ENCODE measurements at regions not wholly inside any gene's neighbourhood (a gene's known extent, or its start where the extent isn't known, plus 50 kb on each side); places are given as distances from the start of the nearest gene placed in this dataset.

GRCh38 chr2:8550937-8551621 lies 130.8 kb upstream of the ID2 start:
- Mint-ChIP-seq H3K27ac (no peak overlapping the region), H3K4me3 (no peak overlapping the region), H3K9me3 (peaks cover 0 to 3% (median 0%) of the 10 kb centered on the region in 7 donors), H3K27me3 (peaks cover 4% of the 10 kb centered on the region), H3K4me1 (peaks cover 0 to 19% (median 8%) of the 10 kb centered on the region in 4 donors), H3K36me3 (no peaks in the 10 kb centered on the region)
- no peaks in the 10 kb centered on the region for H3K27me3 ChIP-seq (ENCODE audit: control insufficient read depth, insufficient read depth, low read length)
- no peak overlapping the region for H3K27ac ChIP-seq (ENCODE audit: insufficient read depth, low read length, poor library complexity, severe bottlenecking)
- H3K4me3 ChIP-seq (ENCODE audit: low read depth, low read length): no peak overlapping the region
- DNase-seq (no peak), ATAC-seq (ENCODE audit: low read depth in 2 of 2) (no peak)
- H3K9me3 ChIP-seq (ENCODE audit: control insufficient read depth in 2 of 2, low read length in 2 of 2): no peaks in the 10 kb centered on the region
- no peaks in the 10 kb centered on the region for H3K36me3 ChIP-seq (ENCODE audit: control insufficient read depth, insufficient read depth, low read length)
- H3K4me1 ChIP-seq (ENCODE audit: control insufficient read depth, insufficient read depth, low read length, poor library complexity, severe bottlenecking): peaks cover 1% of the 10 kb centered on the region

- DNase-seq (no peak), ATAC-seq (ENCODE audit: low read depth in 2 of 2) (no peak)
- Histone ChIP-seq H3K9me3 (ENCODE audit: control insufficient read depth in 2 of 2, low read length in 2 of 2) (no peaks in the 10 kb centered on the region), H3K4me3 (ENCODE audit: low read depth, low read length) (no peak overlapping the region), H3K27ac (ENCODE audit: insufficient read depth, low read length, poor library complexity, severe bottlenecking) (no peak overlapping the region), H3K36me3 (ENCODE audit: control insufficient read depth, insufficient read depth, low read length) (no peaks in the 10 kb centered on the region), H3K27me3 (ENCODE audit: control insufficient read depth, insufficient read depth, low read length) (no peaks in the 10 kb centered on the region), H3K4me1 (ENCODE audit: control insufficient read depth, insufficient read depth, low read length, poor library complexity, severe bottlenecking) (no peaks in the 10 kb centered on the region)
- H3K4me1 Mint-ChIP-seq: peaks cover 0 to 15% (median 6%) of the 10 kb centered on the region in 4 donors
- peaks cover 0 to 3% (median 0%) of the 10 kb centered on the region in 7 donors for H3K9me3 Mint-ChIP-seq
- no peak overlapping the region for H3K4me3 Mint-ChIP-seq
- H3K27ac Mint-ChIP-seq: no peak overlapping the region
- H3K36me3 Mint-ChIP-seq: no peaks in the 10 kb centered on the region
- peaks cover 4% of the 10 kb centered on the region for H3K27me3 Mint-ChIP-seq
These were observed 130.2 kb upstream of the ID2 start for GRCh38 chr2:8551622-8552074.

GRCh38 chr2:8552293-8552801 lies 129.5 kb upstream of the ID2 start:
- H3K9me3 Mint-ChIP-seq: peaks cover 0 to 3% (median 0%) of the 10 kb centered on the region in 7 donors
- Histone ChIP-seq H3K27me3 (ENCODE audit: control insufficient read depth, insufficient read depth, low read length) (no peaks in the 10 kb centered on the region), H3K4me3 (ENCODE audit: low read depth, low read length) (no peak overlapping the region), H3K4me1 (ENCODE audit: control insufficient read depth, insufficient read depth, low read length, poor library complexity, severe bottlenecking) (no peaks in the 10 kb centered on the region), H3K36me3 (ENCODE audit: control insufficient read depth, insufficient read depth, low read length) (no peaks in the 10 kb centered on the region), H3K27ac (ENCODE audit: insufficient read depth, low read length, poor library complexity, severe bottlenecking) (no peak overlapping the region), H3K9me3 (ENCODE audit: control insufficient read depth in 2 of 2, low read length in 2 of 2) (no peaks in the 10 kb centered on the region)
- H3K4me3 Mint-ChIP-seq: no peak overlapping the region
- H3K27ac Mint-ChIP-seq: no peak overlapping the region
- no peaks in the 10 kb centered on the region for H3K36me3 Mint-ChIP-seq
- DNase-seq (no peak), ATAC-seq (ENCODE audit: low read depth in 2 of 2) (no peak)
- peaks cover 0 to 9% (median under 1%) of the 10 kb centered on the region in 4 donors for H3K4me1 Mint-ChIP-seq
- peaks cover 4% of the 10 kb centered on the region for H3K27me3 Mint-ChIP-seq

GRCh38 chr2:8553643-8554042 lies 128.2 kb upstream of the ID2 start:
- peaks cover 4% of the 10 kb centered on the region for H3K27me3 Mint-ChIP-seq
- H3K27me3 ChIP-seq (ENCODE audit: control insufficient read depth, insufficient read depth, low read length): no peaks in the 10 kb centered on the region
- H3K9me3 Mint-ChIP-seq: peaks cover 0 to 8% (median under 1%) of the 10 kb centered on the region in 7 donors
- no peak overlapping the region for H3K27ac Mint-ChIP-seq
- peaks cover 0 to 9% (median 0%) of the 10 kb centered on the region in 4 donors for H3K4me1 Mint-ChIP-seq
- H3K9me3 ChIP-seq (ENCODE audit: control insufficient read depth in 2 of 2, low read length in 2 of 2): peaks cover 0 to 2% of the 10 kb centered on the region in 2 experiments
- no peaks in the 10 kb centered on the region for H3K36me3 ChIP-seq (ENCODE audit: control insufficient read depth, insufficient read depth, low read length)
- H3K36me3 Mint-ChIP-seq: no peaks in the 10 kb centered on the region
- no peak for ATAC-seq (ENCODE audit: low read depth in 2 of 2)
- DNase-seq: no peak
- no peak overlapping the region for H3K27ac ChIP-seq (ENCODE audit: insufficient read depth, low read length, poor library complexity, severe bottlenecking)
- H3K4me1 ChIP-seq (ENCODE audit: control insufficient read depth, insufficient read depth, low read length, poor library complexity, severe bottlenecking): no peaks in the 10 kb centered on the region
- no peak overlapping the region for H3K4me3 Mint-ChIP-seq
- no peak overlapping the region for H3K4me3 ChIP-seq (ENCODE audit: low read depth, low read length)

- Histone ChIP-seq H3K4me1 (ENCODE audit: control insufficient read depth, insufficient read depth, low read length, poor library complexity, severe bottlenecking) (no peaks in the 10 kb centered on the region), H3K27ac (ENCODE audit: insufficient read depth, low read length, poor library complexity, severe bottlenecking) (no peak overlapping the region), H3K36me3 (ENCODE audit: control insufficient read depth, insufficient read depth, low read length) (no peaks in the 10 kb centered on the region), H3K27me3 (ENCODE audit: control insufficient read depth, insufficient read depth, low read length) (no peaks in the 10 kb centered on the region), H3K4me3 (ENCODE audit: low read depth, low read length) (no peak overlapping the region), H3K9me3 (ENCODE audit: control insufficient read depth in 2 of 2, low read length in 2 of 2) (peaks cover 0 to 3% of the 10 kb centered on the region in 2 experiments)
- DNase-seq: no peak
- peaks cover 0 to 14% (median 2%) of the 10 kb centered on the region in 7 donors for H3K9me3 Mint-ChIP-seq
- no peak for ATAC-seq (ENCODE audit: low read depth in 2 of 2)
- no peak overlapping the region for H3K4me3 Mint-ChIP-seq
- H3K27me3 Mint-ChIP-seq: peaks cover 4% of the 10 kb centered on the region
- no peaks in the 10 kb centered on the region for H3K36me3 Mint-ChIP-seq
- H3K4me1 Mint-ChIP-seq: peaks cover 0 to 9% (median 0%) of the 10 kb centered on the region in 4 donors
- no peak overlapping the region for H3K27ac Mint-ChIP-seq
These were observed 127.5 kb upstream of the ID2 start for GRCh38 chr2:8554296-8554806.

- Mint-ChIP-seq H3K9me3 (peaks cover 0 to 20% (median 3%) of the 10 kb centered on the region in 7 donors), H3K27ac (no peak overlapping the region), H3K4me1 (peaks cover 0 to 9% (median 0%) of the 10 kb centered on the region in 4 donors), H3K4me3 (no peak overlapping the region), H3K27me3 (peaks cover 4% of the 10 kb centered on the region), H3K36me3 (no peaks in the 10 kb centered on the region)
- H3K4me3 ChIP-seq (ENCODE audit: low read depth, low read length): no peak overlapping the region
- DNase-seq (no peak), ATAC-seq (ENCODE audit: low read depth in 2 of 2) (no peak)
- no peaks in the 10 kb centered on the region for H3K27me3 ChIP-seq (ENCODE audit: control insufficient read depth, insufficient read depth, low read length)
- no peaks in the 10 kb centered on the region for H3K4me1 ChIP-seq (ENCODE audit: control insufficient read depth, insufficient read depth, low read length, poor library complexity, severe bottlenecking)
- H3K36me3 ChIP-seq (ENCODE audit: control insufficient read depth, insufficient read depth, low read length): no peaks in the 10 kb centered on the region
- H3K9me3 ChIP-seq (ENCODE audit: control insufficient read depth in 2 of 2, low read length in 2 of 2): peaks cover 0 to 6% of the 10 kb centered on the region in 2 experiments
- no peak overlapping the region for H3K27ac ChIP-seq (ENCODE audit: insufficient read depth, low read length, poor library complexity, severe bottlenecking)
These were observed 126.3 kb upstream of the ID2 start for GRCh38 chr2:8555543-8555942.

GRCh38 chr2:8558096-8558495 lies 123.8 kb upstream of the ID2 start:
- H3K4me3 ChIP-seq (ENCODE audit: low read depth, low read length): no peak overlapping the region
- H3K27ac Mint-ChIP-seq: no peak overlapping the region
- no peaks in the 10 kb centered on the region for H3K27me3 ChIP-seq (ENCODE audit: control insufficient read depth, insufficient read depth, low read length)
- no peak overlapping the region for H3K27ac ChIP-seq (ENCODE audit: insufficient read depth, low read length, poor library complexity, severe bottlenecking)
- H3K27me3 Mint-ChIP-seq: peaks cover 4% of the 10 kb centered on the region
- H3K4me1 Mint-ChIP-seq: no peaks in the 10 kb centered on the region
- H3K9me3 ChIP-seq (ENCODE audit: control insufficient read depth in 2 of 2, low read length in 2 of 2): peaks cover 0 to 11% of the 10 kb centered on the region in 2 experiments
- no peak overlapping the region for H3K4me3 Mint-ChIP-seq
- no peak for ATAC-seq (ENCODE audit: low read depth in 2 of 2)
- peaks cover 0 to 28% (median 8%) of the 10 kb centered on the region in 7 donors for H3K9me3 Mint-ChIP-seq
- H3K4me1 ChIP-seq (ENCODE audit: control insufficient read depth, insufficient read depth, low read length, poor library complexity, severe bottlenecking): no peaks in the 10 kb centered on the region
- no peak for DNase-seq
- no peaks in the 10 kb centered on the region for H3K36me3 Mint-ChIP-seq
- no peaks in the 10 kb centered on the region for H3K36me3 ChIP-seq (ENCODE audit: control insufficient read depth, insufficient read depth, low read length)
